ENCODE measurements at regions not wholly inside any gene's neighbourhood (a gene's known extent, or its start where the extent isn't known, plus 50 kb on each side); places are given as distances from the start of the nearest gene placed in this dataset.
"Not testable (repeated sequence)": the region's sequence is repeated elsewhere in the genome, so short reads cannot be mapped to it uniquely, and the experiment has no call there.

GRCh38 chr5:166926806-166927475 is 1364.5 kb upstream of the WWC1 start:
- H3K4me3 Mint-ChIP-seq; DNase-seq; H3K4me1 Mint-ChIP-seq; H3K27me3 Mint-ChIP-seq; ATAC-seq; CTCF ChIA-PET; intact Hi-C loops (cut with DNase I, micrococcal nuclease); POLR2A ChIA-PET; H3K27ac Mint-ChIP-seq; H3K36me3 Mint-ChIP-seq (ENCODE audit: low read depth): not testable (repeated sequence)
- H3K9me3 Mint-ChIP-seq (ENCODE audit: low read depth) = peaks cover 12% of the 10 kb centered on the region

GRCh38 chr5:166936351-166936750 is 1355.1 kb upstream of the WWC1 start:
- no peaks in the 10 kb centered on the region for H3K4me1 Mint-ChIP-seq
- CTCF ChIA-PET = no interaction called here
- POLR2A ChIA-PET = no interaction called here
- H3K9me3 Mint-ChIP-seq (ENCODE audit: low read depth) = peaks cover 7% of the 10 kb centered on the region
- intact Hi-C loops (cut with DNase I, micrococcal nuclease) = no loop called here
- ATAC-seq (no peak), DNase-seq (no peak)
- no peak overlapping the region for H3K27ac Mint-ChIP-seq
- H3K4me3 Mint-ChIP-seq = no peak overlapping the region
- no peaks in the 10 kb centered on the region for H3K27me3 Mint-ChIP-seq
- H3K36me3 Mint-ChIP-seq (ENCODE audit: low read depth) = no peaks in the 10 kb centered on the region

- Mint-ChIP-seq H3K36me3 (ENCODE audit: low read depth) (no peaks in the 10 kb centered on the region), H3K27ac (no peak overlapping the region), H3K4me1 (no peaks in the 10 kb centered on the region), H3K27me3 (no peaks in the 10 kb centered on the region), H3K4me3 (no peak overlapping the region), H3K9me3 (ENCODE audit: low read depth) (peaks cover 12% of the 10 kb centered on the region)
- ChIA-PET CTCF (no interaction called here), POLR2A (no interaction called here)
- ATAC-seq (no peak), DNase-seq (no peak)
- intact Hi-C loops (cut with DNase I, micrococcal nuclease) = no loop called here
These were observed 1353.4 kb upstream of the WWC1 start for GRCh38 chr5:166938071-166938470.

GRCh38 chr5:166942948-166943347 is 1348.5 kb upstream of the WWC1 start:
- DNase-seq (no peak), ATAC-seq (no peak)
- POLR2A ChIA-PET = no interaction called here
- CTCF ChIA-PET = no interaction called here
- intact Hi-C loops (cut with DNase I, micrococcal nuclease) = no loop called here
- Mint-ChIP-seq H3K4me1 (no peaks in the 10 kb centered on the region), H3K27me3 (no peaks in the 10 kb centered on the region), H3K27ac (no peak overlapping the region), H3K9me3 (ENCODE audit: low read depth) (peaks cover 15% of the 10 kb centered on the region), H3K36me3 (ENCODE audit: low read depth) (no peaks in the 10 kb centered on the region), H3K4me3 (no peak overlapping the region)

- no peaks in the 10 kb centered on the region for H3K36me3 Mint-ChIP-seq (ENCODE audit: low read depth)
- intact Hi-C loops (cut with DNase I, micrococcal nuclease) = no loop called here
- no peak overlapping the region for H3K27ac Mint-ChIP-seq
- ATAC-seq = no peak
- H3K4me1 Mint-ChIP-seq = no peaks in the 10 kb centered on the region
- ChIA-PET POLR2A (no interaction called here), CTCF (no interaction called here)
- no peak for DNase-seq
- H3K9me3 Mint-ChIP-seq (ENCODE audit: low read depth) = peaks cover 11% of the 10 kb centered on the region
- H3K4me3 Mint-ChIP-seq = no peak overlapping the region
- H3K27me3 Mint-ChIP-seq = no peaks in the 10 kb centered on the region
These were observed 1344.4 kb upstream of the WWC1 start for GRCh38 chr5:166947045-166947444.

GRCh38 chr5:166948679-166949078 is 1342.8 kb upstream of the WWC1 start:
- H3K4me1 Mint-ChIP-seq = no peaks in the 10 kb centered on the region
- H3K9me3 Mint-ChIP-seq (ENCODE audit: low read depth) = peaks cover 4% of the 10 kb centered on the region
- no peak overlapping the region for H3K4me3 Mint-ChIP-seq
- DNase-seq (no peak), ATAC-seq (no peak)
- intact Hi-C loops (cut with DNase I, micrococcal nuclease) = no loop called here
- no peaks in the 10 kb centered on the region for H3K27me3 Mint-ChIP-seq
- ChIA-PET POLR2A (no interaction called here), CTCF (no interaction called here)
- H3K36me3 Mint-ChIP-seq (ENCODE audit: low read depth) = no peaks in the 10 kb centered on the region
- no peak overlapping the region for H3K27ac Mint-ChIP-seq

- Mint-ChIP-seq H3K27ac (no peak overlapping the region), H3K27me3 (no peaks in the 10 kb centered on the region), H3K36me3 (ENCODE audit: low read depth) (no peaks in the 10 kb centered on the region), H3K4me1 (no peaks in the 10 kb centered on the region), H3K9me3 (ENCODE audit: low read depth) (peaks cover 6% of the 10 kb centered on the region), H3K4me3 (no peak overlapping the region)
- ChIA-PET CTCF (no interaction called here), POLR2A (no interaction called here)
- DNase-seq (no peak), ATAC-seq (no peak)
- intact Hi-C loops (cut with DNase I, micrococcal nuclease) = no loop called here
These were observed 1339.4 kb upstream of the WWC1 start for GRCh38 chr5:166952048-166952447.

- POLR2A ChIA-PET = no interaction called here
- intact Hi-C loops (cut with DNase I, micrococcal nuclease) = no loop called here
- no peaks in the 10 kb centered on the region for H3K4me1 Mint-ChIP-seq
These were observed 1333.7 kb upstream of the WWC1 start for GRCh38 chr5:166957782-166958181.

GRCh38 chr5:166959766-166960165 is 1331.7 kb upstream of the WWC1 start:
- no peak for ATAC-seq
- no peak for DNase-seq
- POLR2A ChIA-PET = no interaction called here
- Mint-ChIP-seq H3K9me3 (ENCODE audit: low read depth) (peaks cover 13% of the 10 kb centered on the region), H3K4me3 (no peak overlapping the region), H3K36me3 (ENCODE audit: low read depth) (no peaks in the 10 kb centered on the region), H3K27me3 (no peaks in the 10 kb centered on the region), H3K27ac (no peak overlapping the region), H3K4me1 (no peaks in the 10 kb centered on the region)
- intact Hi-C loops (cut with DNase I, micrococcal nuclease) = no loop called here
- CTCF ChIA-PET = no interaction called here

More at GRCh38 chr5:166957782-166958181, 1333.7 kb upstream of the WWC1 start:
- ATAC-seq (no peak), DNase-seq (no peak)
- Mint-ChIP-seq H3K27me3 (no peaks in the 10 kb centered on the region), H3K4me3 (no peak overlapping the region), H3K9me3 (ENCODE audit: low read depth) (peaks cover 6% of the 10 kb centered on the region), H3K27ac (no peak overlapping the region), H3K36me3 (ENCODE audit: low read depth) (no peaks in the 10 kb centered on the region)
- CTCF ChIA-PET = no interaction called here

GRCh38 chr5:166961028-166961427 is 1330.4 kb upstream of the WWC1 start:
- H3K27ac Mint-ChIP-seq = no peak overlapping the region
- POLR2A ChIA-PET = no interaction called here
- no peaks in the 10 kb centered on the region for H3K27me3 Mint-ChIP-seq
- H3K4me3 Mint-ChIP-seq = no peak overlapping the region
- CTCF ChIA-PET = interaction anchor here (1.6 kb wide), 1 partner anchor 26 kb away, joined by 4 read pairs; no protein-coding TSS in a partner anchor
- no peaks in the 10 kb centered on the region for H3K36me3 Mint-ChIP-seq (ENCODE audit: low read depth)
- intact Hi-C loops (cut with DNase I, micrococcal nuclease) = no loop called here
- no peak for DNase-seq
- no peaks in the 10 kb centered on the region for H3K4me1 Mint-ChIP-seq
- peaks cover 14% of the 10 kb centered on the region for H3K9me3 Mint-ChIP-seq (ENCODE audit: low read depth)
- ATAC-seq = no peak

- POLR2A ChIA-PET = no interaction called here
- Mint-ChIP-seq H3K4me1 (no peaks in the 10 kb centered on the region), H3K27me3 (no peaks in the 10 kb centered on the region), H3K4me3 (no peak overlapping the region), H3K36me3 (ENCODE audit: low read depth) (no peaks in the 10 kb centered on the region), H3K9me3 (ENCODE audit: low read depth) (peaks cover 12% of the 10 kb centered on the region), H3K27ac (no peak overlapping the region)
- intact Hi-C loops (cut with DNase I, micrococcal nuclease) = no loop called here
- DNase-seq (no peak), ATAC-seq (no peak)
- CTCF ChIA-PET = interaction anchor here (1.6 kb wide), 1 partner anchor 25 kb away, joined by 4 read pairs; no protein-coding TSS in a partner anchor
These were observed 1329.5 kb upstream of the WWC1 start for GRCh38 chr5:166961913-166962312.

GRCh38 chr5:166962461-166962860 is 1329.0 kb upstream of the WWC1 start:
- DNase-seq = no peak
- Mint-ChIP-seq H3K27ac (no peak overlapping the region), H3K4me1 (no peaks in the 10 kb centered on the region), H3K4me3 (no peak overlapping the region), H3K36me3 (ENCODE audit: low read depth) (no peaks in the 10 kb centered on the region), H3K27me3 (no peaks in the 10 kb centered on the region), H3K9me3 (ENCODE audit: low read depth) (peaks cover 12% of the 10 kb centered on the region)
- ATAC-seq = no peak
- ChIA-PET POLR2A (no interaction called here), CTCF (no interaction called here)
- intact Hi-C loops (cut with DNase I, micrococcal nuclease) = no loop called here

GRCh38 chr5:166963596-166963995 is 1327.8 kb upstream of the WWC1 start:
- DNase-seq = no peak
- Mint-ChIP-seq H3K36me3 (ENCODE audit: low read depth) (no peaks in the 10 kb centered on the region), H3K4me3 (no peak overlapping the region), H3K9me3 (ENCODE audit: low read depth) (peaks cover 12% of the 10 kb centered on the region), H3K27me3 (no peaks in the 10 kb centered on the region), H3K27ac (no peak overlapping the region), H3K4me1 (no peaks in the 10 kb centered on the region)
- ChIA-PET CTCF (no interaction called here), POLR2A (no interaction called here)
- intact Hi-C loops (cut with DNase I, micrococcal nuclease) = no loop called here
- no peak for ATAC-seq
